Hematopoietic multipotent progenitor cell treated with erythropoietin and hydrocortisone succinate and interleukin-3 and kit ligand, for 4 days (in vitro differentiated cells): ENCODE measurements at regions not wholly inside any gene's neighbourhood (a gene's known extent, or its start where the extent isn't known, plus 50 kb on each side); places are given as distances from the start of the nearest gene placed in this dataset.
"Not testable (repeated sequence)": the region's sequence is repeated elsewhere in the genome, so short reads cannot be mapped to it uniquely, and the experiment has no call there.

Experiments
- DNase-seq: peaks from one replicate; pipeline ENCODE4 v3.0.0-alpha.2; 2015

DNA sequence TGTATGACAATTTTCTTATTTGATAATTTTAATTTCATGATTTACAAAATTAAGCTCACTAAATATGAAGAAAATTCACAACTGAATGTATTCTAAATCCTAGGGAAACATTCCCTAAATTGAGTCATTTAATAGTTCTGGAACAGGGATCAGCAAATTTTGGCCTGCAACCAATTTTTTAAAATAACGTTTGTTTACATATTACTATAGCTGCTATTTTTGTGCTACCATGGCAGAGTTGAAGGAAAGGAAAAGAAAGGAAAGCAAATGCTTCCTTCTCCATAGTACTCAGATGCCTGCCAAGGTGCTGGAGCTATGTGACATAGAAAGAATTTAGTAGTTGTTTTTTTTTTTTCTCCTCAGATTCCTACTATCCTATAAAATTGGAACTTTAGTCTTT lies 1307.7 kb upstream of the LRRTM3 start:
- DNase-seq, result no peak

DNA sequence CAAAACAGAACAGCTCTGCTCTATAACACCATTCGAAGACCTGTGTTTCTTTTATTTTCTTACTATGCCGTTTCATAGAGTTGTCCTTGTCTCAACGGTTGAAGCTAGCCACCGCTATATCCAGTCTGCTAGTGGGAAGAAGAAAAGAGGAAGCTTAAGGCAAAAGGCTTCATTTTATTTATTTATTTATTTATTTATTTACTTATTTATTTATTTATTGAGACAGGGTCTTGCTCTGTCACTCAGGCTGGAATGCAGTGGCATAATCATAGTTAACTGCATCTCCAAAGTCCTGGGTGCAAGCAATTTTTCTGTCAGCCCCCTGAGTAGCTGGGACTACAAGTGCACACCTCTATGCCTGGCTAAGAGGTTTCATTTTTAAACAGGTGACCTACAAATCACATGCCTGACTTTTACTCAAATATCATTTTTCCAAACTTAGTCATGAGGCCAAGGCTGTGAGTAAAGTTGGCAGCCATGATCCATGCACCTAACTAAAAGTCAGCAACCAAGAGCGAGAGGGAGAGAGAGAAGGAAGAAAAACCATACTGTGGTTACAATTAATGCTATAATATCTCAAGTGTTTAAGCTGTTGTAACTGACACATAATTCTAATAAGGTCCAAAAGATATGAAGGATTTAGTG lies 1305.3 kb upstream of the LRRTM3 start:
- no peak for DNase-seq

DNA sequence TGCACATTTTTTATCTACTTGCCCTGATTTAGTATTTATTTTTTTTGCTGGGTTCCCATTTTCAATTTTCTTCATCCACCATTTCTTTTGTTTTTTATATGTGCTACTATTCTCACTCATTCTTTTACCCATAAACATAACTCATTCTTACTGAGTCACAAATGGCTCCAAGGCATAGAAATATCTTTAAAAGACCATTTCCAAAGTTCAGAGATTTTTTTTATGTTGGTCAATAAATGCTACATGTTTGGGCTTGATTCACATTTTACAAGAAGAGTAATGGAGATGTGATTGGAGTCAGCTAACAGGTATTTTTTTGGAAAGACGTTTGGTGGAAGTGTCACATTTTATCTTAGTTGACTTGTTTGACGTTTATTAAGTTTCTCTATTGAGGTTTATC lies 1303.2 kb upstream of the LRRTM3 start:
- DNase-seq, result no peak

DNA sequence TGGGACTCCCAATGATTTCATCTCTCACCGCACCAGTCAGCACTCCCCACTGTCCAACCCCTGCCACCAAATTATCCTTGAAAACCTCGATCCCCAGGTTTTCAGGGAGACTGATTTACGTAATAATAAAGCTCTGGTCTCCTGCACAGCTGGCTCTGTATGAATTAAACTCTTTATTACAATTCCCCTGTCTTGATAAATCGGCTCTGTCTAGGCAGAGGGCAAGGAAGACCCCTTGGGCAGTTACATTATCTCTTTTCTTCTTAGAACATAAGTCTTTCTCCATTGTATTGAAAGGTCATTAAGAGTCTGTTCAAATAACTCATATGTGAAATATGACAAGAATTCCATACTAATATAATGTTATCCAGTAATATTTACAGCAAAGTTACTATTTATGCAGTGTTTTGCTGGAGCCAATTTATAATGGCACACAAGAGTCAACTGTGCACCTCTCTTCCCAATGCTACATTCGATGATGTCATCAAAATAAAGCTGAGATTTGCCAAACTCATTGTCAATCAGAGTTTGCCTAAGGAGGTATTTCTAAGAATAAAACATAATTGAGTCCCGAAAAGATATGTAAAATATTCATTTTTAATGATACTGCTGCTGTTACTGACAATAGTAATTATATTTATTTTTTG lies 1297.2 kb upstream of the LRRTM3 start:
- DNase-seq, result no peak

DNA sequence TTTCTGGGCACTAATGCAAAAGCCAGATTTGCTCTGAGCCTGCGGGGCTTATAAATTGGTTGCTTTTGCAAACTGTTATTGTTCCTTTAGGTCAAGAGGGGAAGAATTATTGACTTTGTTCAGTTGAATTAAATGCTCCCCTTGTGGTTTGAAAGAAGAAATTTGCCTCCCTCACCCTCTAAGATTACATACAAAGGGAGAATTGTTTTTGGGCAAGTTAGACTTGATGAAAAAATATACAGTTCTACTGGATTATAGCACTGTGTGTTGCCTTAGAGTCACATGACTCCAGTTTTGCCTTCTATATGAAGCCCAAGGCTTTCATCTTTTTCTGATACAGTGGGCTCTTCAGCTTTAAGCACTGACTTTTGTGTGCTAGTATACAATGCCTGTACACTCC lies 1265.8 kb upstream of the LRRTM3 start:
- DNase-seq, result no peak

DNA sequence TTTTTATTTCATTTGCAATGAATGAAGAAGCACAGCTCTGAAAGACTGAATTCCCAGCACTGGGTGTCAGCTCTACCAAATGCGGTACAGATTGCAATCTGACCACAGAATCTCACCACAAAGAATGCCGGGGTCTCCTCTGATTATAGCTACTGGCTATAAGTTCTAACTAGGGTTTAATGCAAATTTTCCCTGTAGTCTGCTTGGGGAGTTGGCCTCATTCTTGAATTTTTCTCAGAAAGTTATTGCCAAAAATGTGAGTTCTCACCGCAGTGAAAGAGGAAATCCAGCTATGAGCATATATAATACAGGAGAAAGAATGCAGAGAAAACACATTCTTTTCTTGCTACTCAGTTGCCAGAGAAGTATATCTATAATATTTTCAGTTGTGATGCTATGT lies 1255.7 kb upstream of the LRRTM3 start:
- peak; percentile 75 for DNase-seq

DNA sequence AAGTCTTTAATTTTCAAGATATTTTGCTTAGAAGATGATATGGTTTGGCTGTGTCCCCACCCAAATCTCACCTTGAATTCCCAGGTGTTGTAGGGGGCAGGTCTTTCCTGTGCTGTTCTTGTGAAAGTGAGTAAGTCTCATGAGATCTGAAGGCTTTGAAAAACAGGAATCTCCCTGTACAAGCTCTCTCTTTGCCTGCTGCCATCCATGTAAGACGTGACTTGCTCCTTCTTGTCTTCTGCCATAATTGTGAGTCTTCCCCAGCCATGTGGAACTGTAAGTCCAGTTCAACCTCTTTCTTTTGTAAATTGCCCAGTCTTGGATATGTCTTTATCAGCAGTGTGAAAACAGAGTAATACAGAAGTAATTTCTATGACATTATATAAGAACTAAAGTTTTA lies 1255.2 kb upstream of the LRRTM3 start:
- DNase-seq, result not testable (repeated sequence)

DNA sequence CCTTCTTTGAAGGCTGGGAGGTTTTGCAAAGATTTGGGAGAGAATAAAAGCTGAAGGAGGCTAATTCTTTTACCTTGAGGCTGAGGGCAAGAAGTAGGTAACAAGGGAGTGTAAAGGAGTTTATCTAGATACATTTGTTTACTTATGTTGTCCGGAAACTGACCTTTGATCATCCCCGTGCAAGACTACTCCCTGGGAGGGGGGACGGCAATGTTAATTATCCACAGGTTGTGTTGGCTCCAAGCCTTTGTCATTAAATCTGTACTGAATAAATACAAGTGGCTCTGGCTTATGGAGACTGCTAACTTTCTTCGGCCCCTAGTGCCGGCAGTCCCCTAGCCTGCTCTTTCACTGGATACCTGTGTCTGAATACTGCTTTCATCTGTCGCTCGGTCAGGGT lies 1250.6 kb upstream of the LRRTM3 start:
- no peak for DNase-seq

DNA sequence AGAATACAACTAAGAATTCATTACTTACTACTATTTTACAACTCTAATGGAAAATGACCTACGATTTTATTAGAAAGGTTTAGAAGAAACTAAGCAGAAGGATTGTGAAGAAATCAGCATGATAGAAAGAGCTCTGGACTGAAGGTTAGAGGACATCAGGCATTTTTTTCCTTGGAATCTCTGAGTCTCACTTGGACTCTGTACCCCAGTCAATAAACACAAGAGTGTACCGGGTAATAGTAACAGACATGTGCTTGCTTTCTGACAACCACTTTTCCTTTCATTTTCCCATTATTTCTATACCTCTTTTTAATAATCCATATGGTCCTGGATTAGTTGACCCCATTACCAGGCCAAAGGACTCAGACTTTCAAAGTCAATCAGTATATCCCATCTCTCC lies 1240.9 kb upstream of the LRRTM3 start:
- DNase-seq, result no peak

DNA sequence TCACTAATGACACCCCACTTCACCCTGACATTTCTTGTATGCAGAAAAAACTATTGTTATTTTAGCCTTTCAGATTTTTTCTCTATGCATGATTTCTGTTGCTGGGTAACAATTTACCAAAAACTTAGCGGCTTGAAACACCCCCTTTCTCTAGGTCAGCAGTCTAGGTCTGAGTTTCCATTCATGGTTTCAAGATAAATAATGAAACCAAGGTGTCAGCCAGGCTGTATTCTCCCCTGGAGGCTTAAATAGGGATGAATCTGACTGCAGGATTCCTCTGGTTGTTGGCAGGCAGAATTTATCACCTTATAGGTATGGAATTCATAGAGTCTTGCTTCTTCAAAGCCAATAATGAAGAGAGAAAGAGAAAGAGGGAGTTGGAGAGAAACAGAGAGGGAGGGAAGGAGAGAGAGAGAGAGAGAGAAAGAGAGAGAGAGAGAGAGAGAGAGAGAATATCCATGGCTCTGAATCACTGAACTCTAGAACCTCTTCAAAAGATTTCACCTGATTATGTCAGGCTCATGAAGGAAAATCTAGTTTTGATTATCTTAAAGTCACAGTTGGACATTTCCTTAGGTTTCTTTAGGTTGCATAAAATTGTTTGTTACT lies 1224.6 kb upstream of the LRRTM3 start:
- no peak for DNase-seq

DNA sequence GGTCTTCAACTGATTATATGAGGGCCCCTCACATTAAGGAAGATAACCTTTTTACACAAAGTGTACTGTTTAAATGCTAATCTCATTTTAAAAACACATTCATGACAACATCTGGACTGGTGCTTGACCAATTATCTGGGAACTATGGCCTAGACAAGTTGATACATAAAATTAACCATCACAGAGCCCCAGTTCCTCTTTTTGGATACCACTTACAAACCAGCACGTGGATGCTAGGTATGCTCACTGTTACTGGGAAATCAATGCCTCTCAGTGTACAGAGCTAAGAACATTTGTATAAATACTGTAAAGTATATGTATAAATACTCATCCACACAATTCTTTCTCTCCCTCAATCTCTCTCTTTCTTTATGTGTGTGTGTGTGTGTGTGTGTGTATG lies 1217.8 kb upstream of the LRRTM3 start:
- DNase-seq, result peak; percentile 4

DNA sequence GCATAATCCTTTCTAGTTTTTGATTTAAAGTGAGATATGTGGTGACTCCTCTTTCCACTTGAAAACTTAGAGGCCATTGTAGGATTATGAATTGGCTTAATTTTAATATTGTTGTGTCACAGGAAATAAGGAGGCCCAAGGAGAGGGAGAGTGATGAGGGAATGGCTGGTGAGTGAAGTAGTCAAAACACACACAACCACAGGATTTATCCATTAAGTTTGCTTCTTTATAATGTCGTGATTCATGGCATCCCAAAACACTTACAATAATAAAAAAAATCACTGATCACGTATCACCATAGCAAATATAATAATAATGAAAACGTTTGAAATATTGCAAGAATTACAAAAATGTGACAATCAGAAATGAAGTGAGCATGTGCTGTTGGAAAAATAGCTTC lies 1215.5 kb upstream of the LRRTM3 start:
- DNase-seq, result no peak

DNA sequence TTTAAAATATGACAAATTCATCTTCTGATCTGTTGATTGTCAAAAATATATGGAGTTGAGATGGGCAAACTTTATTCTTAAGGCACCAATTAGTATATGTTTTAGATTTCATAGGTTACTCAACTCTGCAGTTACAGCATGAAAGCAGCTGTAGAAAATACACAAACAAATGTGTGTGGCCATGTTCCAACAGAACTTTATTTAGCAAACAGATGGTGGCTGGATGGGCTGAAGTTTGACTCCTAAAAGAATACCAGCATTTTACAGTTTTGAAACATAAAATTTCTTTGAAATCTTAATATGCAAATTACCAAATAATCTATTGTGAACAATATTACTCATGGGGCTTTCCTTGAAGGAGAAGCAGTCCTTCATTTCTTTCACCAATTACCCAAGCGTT lies 1206.0 kb upstream of the LRRTM3 start:
- no peak for DNase-seq

DNA sequence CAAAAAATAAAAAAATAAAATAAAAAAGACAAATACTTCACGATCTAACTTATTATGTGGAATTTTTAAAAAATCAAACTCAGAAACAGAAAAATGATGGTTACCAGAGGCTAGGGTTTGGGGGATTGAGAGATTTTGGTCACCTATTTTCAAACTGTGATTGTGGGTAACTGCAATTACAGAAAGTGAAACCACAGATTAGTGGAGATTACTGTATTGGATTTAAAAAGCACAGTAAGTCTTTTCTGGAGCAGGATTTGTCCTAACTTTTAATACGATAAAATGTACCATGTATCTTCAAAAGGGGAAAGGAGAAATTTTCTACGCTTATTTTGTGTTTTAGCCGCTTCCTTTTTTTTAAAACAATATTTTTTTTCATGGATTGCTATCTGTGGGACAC lies 1204.9 kb upstream of the LRRTM3 start:
- no peak for DNase-seq

DNA sequence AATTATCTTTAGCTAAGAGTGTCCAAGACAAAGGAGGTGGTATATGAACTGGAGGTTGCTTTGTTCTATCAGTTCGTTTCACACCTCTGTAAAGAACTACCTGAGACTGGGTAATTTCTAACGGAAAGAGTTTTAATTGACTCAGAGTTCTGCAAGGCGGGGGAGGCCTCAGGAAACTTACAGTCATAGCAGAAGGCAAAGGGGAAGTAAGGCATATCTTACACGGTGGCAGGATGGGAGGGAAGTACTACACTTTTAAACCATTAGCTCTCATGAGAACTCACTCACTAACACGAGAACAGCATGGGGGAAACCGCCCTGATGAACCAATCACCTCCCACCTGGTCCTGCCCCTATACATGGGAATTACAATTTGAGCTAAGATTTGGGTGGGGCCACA lies 1202.3 kb upstream of the LRRTM3 start:
- peak; percentile 14 for DNase-seq

DNA sequence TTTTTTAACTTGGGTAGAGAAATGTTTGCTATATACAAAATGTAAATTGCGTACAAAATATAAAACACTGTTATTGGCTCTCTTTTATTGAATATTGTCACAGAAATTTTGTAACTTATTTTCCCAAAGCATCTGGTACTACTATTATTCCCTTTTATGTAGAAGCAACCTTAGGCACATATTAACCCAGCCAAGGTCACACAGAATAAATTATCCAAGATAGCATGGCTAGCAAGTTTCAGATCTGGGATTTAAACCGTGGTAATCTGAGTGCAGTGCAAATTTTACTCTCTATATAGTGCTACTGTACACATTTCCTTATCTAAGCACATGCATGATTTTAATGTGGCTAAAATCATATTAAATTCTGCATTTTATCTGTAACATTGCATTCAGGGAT lies 1190.5 kb upstream of the LRRTM3 start:
- no peak for DNase-seq

DNA sequence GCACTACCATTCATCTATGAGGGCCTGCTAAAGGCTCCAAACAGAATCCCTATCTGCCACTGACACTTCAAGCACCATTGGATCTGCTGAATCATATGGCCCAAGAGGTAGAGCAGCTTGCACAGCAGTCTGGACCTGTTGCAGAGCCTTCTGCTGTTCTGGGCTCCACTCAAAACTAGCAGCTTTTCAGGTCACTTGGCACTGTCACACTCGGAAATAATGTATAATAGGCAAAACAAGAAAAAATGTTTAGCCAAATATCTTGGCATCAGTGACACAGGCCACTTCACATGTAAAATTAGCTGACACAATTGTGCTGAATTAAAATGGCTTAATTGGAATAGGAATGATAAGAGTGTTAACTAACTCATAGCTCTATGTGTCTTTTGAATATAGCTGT lies 1182.9 kb upstream of the LRRTM3 start:
- DNase-seq, result no peak

DNA sequence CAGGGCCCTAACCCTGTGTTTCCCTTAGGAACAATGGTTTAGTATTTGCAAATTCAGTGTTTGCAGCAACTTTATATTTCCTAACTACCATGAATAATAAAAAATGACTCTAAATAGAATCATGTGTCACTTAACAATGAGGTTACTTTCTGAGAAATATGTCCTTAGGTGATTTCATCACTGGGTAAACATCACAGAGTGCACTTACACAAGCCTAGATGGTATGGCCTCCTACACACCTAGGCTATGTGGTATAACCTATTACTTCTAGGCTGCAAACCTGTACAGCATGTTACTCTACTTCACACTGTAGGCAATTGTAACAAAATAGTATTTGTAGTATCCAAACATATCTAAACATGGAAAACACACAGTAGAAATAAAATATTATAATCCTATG lies 1174.6 kb upstream of the LRRTM3 start:
- DNase-seq, result no peak

DNA sequence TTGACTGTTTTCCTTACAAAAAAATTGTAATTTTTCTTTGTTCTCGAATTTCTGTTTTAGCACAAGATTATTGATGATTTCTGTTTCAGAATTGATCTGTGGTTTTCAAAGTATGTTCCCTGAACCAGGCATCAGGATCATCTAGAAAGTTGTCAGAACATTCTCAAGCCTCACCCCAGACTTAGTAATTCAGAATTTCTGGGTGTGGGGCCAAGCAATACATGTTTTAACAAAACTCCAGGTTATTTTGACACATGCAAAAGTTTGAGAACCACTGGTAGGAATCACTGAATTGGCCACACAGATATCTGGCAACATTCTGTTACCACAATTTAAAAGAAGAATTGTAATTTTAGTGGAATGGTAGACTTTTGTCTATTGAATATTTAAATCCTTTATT lies 1173.9 kb upstream of the LRRTM3 start:
- DNase-seq, result no peak

DNA sequence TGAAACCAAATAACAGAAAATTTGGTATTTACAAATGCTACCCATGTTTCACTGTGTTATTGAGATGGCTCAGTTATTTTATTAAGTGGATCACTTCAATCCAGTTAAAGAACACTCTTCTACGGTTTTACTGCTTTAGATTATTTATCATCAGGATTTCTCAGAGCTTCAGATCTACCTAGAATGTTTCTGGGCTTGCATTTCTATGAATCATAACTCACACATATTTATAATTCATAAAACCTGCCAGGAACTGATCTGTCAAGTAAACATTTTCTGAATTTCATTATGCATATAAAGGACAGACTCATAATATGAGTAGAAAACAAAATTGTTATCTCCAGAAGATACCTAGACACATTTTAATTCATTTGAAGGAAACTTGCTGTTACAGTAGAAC lies 1172.3 kb upstream of the LRRTM3 start:
- no peak for DNase-seq

DNA sequence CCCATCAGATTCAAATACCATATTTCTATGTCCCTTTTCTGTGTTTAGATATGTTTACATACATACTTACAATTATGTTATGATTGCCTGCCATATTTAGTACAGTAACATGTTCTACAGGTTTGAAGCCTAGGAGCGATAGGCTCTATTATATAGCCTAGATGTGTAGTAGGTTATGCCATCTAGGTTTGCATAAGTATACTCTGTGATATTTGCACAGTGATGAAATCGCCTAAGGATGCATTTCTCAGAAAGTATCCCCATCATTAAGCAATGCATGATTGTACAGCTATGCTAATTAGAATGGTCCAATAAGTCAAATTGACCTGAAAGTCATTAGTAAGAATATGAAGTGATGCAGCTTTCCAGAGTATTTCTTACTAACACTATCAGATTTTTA lies 1171.7 kb upstream of the LRRTM3 start:
- no peak for DNase-seq

DNA sequence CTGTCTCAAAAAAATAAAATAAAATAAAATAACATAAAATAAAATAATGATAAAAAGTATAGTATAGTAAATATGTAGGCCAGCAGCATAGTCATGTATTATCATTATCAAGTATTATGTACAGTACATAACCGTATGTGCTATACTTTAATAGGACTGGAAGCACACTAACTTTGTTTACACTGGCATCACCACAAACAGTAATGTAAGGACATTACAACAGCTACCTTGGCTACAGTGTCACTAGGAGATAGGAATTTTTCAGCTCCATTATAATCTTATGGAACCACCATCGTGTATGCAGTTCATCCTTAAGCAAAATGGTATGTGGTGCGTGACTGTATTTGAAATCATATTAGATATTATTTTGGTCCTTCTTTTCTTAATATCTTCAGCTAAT lies 1163.5 kb upstream of the LRRTM3 start:
- no peak for DNase-seq

DNA sequence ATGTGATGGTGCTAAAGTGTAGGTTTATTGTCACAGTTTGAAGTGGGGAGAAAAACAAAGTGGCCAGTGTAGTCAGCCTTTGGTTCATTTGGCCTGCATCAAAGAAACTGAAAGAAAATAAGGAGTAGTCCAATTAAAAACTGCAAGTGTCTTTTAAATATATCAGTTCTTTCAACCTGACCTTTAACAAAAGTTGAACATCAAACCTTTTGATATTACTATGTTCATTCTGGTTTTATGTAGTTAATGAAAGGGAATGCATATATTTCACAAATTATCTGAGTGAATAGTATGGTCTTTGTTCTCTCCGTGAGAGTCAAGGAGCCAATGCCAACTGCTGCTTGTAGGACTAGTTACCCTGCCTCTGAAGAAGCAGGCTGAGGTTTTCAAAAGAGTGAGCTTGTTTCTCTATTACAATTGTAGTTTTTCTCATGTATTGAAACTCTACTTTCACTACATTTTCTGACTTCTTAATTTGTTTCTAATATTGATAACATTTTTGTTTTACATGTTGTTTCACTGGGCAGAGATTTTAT lies 1160.8 kb upstream of the LRRTM3 start:
- DNase-seq, result no peak

DNA sequence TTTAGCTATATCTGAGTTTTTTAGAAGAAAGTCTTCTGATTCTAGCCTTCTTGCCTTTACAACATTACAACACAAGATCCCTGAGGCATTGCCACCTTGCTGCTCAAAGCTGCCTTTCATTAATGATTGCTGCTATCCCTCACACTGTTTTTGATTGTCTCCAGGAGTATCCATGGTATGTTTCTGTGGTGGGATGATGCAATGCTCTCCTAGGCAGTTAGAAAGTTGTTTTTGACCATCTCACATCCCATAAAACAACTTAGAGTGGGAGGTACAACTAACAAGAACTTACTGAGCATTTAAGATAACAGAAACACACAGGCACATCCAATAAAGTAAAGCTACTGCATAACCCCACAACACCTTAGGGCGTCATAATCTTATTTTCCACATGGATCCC lies 1156.0 kb upstream of the LRRTM3 start:
- DNase-seq, result no peak

DNA sequence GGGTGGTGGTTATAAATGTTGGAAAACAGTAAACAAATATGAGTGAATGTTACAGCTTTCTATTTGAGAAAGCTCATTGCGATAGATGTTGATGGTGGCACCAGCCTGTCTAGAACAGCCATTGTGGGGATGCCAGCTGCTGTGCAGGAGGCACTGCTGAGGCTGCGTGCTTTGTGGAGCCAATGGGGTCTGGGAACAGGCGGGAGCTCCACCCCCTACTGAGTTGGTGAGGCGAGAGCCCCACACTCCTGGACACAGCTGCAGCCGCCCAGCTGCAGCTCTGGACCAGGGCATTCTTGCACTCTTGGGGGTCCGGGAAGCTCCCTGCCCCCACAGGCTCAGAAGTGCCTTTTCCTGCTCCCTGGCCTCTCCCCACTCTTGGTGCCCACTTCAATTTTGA lies 1147.1 kb upstream of the LRRTM3 start:
- DNase-seq, result no peak
